Peyer's patch (tissue), 4 donors: ENCODE measurements at regions not wholly inside any gene's neighbourhood (a gene's known extent, or its start where the extent isn't known, plus 50 kb on each side); places are given as distances from the start of the nearest gene placed in this dataset.

ENCODE experiments used
- CTCF ChIP-seq, 6 experiments: fragments of 450-650 bp in 4 of 6; fragments of 200-600 bp in 2 of 6; sonication (generic) in 1 of 6; IDR thresholded peaks; one replicate each; pipeline ENCODE4 v1.5.1; 2017 to 2019; ENCODE audit warnings: antibody characterized with exemption in 6 of 6, mild to moderate bottlenecking in 3 of 6, moderate library complexity in 1 of 6
- POLR2A ChIP-seq, 2 donors: fragments of 450-650 bp; IDR thresholded peaks; one replicate each; pipeline ENCODE4 v1.5.1; 2017; ENCODE audit warnings: antibody characterized with exemption in 2 of 2, mild to moderate bottlenecking in 2 of 2, moderate library complexity in 2 of 2

DNA sequence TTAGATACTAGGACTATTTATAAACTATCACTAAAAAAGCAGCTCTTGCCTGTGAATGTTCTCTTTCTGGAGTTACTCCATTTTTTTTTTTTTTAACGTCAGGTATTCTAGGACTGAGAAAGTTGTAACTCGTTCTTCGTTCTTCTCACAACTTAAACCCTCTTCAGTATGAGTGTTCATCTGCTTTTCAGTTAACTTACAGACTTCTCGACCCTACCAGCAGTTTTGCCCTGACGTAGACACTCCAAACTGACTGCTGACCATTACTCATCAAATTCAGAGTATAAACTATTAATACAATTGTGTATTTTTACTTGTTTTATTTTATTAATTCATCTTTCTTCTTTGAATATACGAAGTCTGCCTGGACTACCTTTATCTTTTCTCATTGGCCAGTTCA, 353.1 kb downstream of the GPR37 start:
- TF ChIP-seq CTCF (IDR thresholded peaks at IDR 0.05) = no peak
- TF ChIP-seq POLR2A (IDR thresholded peaks at IDR 0.05) = no peak
